HL-60 (cell line): ENCODE measurements at regions not wholly inside any gene's neighbourhood (a gene's known extent, or its start where the extent isn't known, plus 50 kb on each side); places are given as distances from the start of the nearest gene placed in this dataset.

Source experiments
- DNase-seq, 2 experiments: peaks; one replicate each; pipeline ENCODE4 v3.0.0-alpha.2; 2010 to 2020; ENCODE audit warnings: low read depth in 1 of 2, low spot score in 1 of 2
- H3K27ac ChIP-seq: fragments of 250-450 bp; sonication (Bioruptor Pico); replicated peaks from 2 replicates; pipeline ENCODE4 v1.5.1; 2020; ENCODE audit warnings: mild to moderate bottlenecking, moderate library complexity
- H3K27me3 ChIP-seq: fragments of 250-450 bp; sonication (Bioruptor Pico); 2 replicates; pipeline ENCODE4 v1.5.1; 2021; ENCODE audit warnings: mild to moderate bottlenecking, moderate library complexity; ENCODE audit not compliant: insufficient read depth, poor library complexity, severe bottlenecking
- H3K4me3 ChIP-seq: replicated peaks from 2 replicates; pipeline ENCODE4 v1.5.1; 2011; ENCODE audit warnings: mild to moderate bottlenecking, control low read depth, low read length; ENCODE audit not compliant: insufficient read depth
- CTCF ChIP-seq: IDR thresholded peaks from one replicate; pipeline ENCODE4 v1.5.1; 2011; ENCODE audit warnings: low read length, control low read depth, inconsistent platforms; ENCODE audit not compliant: insufficient read depth
- GABPA ChIP-seq: IDR thresholded peaks from 2 replicates; pipeline ENCODE4 v1.6.1; 2012; ENCODE audit warnings: low read depth
- POLR2AphosphoS5 ChIP-seq: IDR thresholded peaks from 2 replicates; pipeline ENCODE4 v1.6.1; 2012; ENCODE audit warnings: low read depth
- REST ChIP-seq: IDR thresholded peaks from 2 replicates; pipeline ENCODE4 v1.6.1; 2012; ENCODE audit warnings: low read depth; ENCODE audit not compliant: insufficient replicate concordance
- SPI1 ChIP-seq: IDR thresholded peaks from 2 replicates; pipeline ENCODE4 v1.6.1; 2012; ENCODE audit warnings: low read depth, mild to moderate bottlenecking, borderline replicate concordance

- TF ChIP-seq POLR2AphosphoS5 (no peak), CTCF (no peak)
- no peak for DNase-seq
- Histone ChIP-seq H3K4me3 (no peak overlapping the region), H3K27me3 (no peaks in the 10 kb centered on the region), H3K27ac (no peak overlapping the region)
Measured at GRCh38 chr6:104558746-104559145, 301.0 kb downstream of the HACE1 start.

- DNase-seq = no peak
- TF ChIP-seq POLR2AphosphoS5 (no peak), CTCF (no peak), REST (no peak), GABPA (no peak), SPI1 (no peak)
- Histone ChIP-seq H3K4me3 (no peak overlapping the region), H3K27ac (no peak overlapping the region), H3K27me3 (peaks cover 2% of the 10 kb centered on the region)
Measured at GRCh38 chr6:104548297-104548696, 311.4 kb downstream of the HACE1 start.

- Histone ChIP-seq H3K27ac (no peak overlapping the region), H3K27me3 (no peaks in the 10 kb centered on the region), H3K4me3 (no peak overlapping the region)
- no peak for DNase-seq
- no peak for TF ChIP-seq REST
- TF ChIP-seq CTCF = no peak
- no peak for TF ChIP-seq POLR2AphosphoS5
- TF ChIP-seq SPI1 = peak; percentile 90
- no peak for TF ChIP-seq GABPA
Measured at GRCh38 chr6:104541411-104541810, 318.3 kb downstream of the HACE1 start.

GRCh38 chr6:104540743-104541142, 319.0 kb downstream of the HACE1 start:
- H3K27me3 ChIP-seq = no peaks in the 10 kb centered on the region
- DNase-seq = no peak
- H3K27ac ChIP-seq = no peak overlapping the region
- H3K4me3 ChIP-seq = no peak overlapping the region
- no peak for TF ChIP-seq GABPA
- TF ChIP-seq SPI1 = no peak
- no peak for TF ChIP-seq CTCF
- TF ChIP-seq REST = no peak
- TF ChIP-seq POLR2AphosphoS5 = no peak
